Ascending aorta (tissue), 2 donors: ENCODE measurements at regions not wholly inside any gene's neighbourhood (a gene's known extent, or its start where the extent isn't known, plus 50 kb on each side); places are given as distances from the start of the nearest gene placed in this dataset.
"Not testable (repeated sequence)": the region's sequence is repeated elsewhere in the genome, so short reads cannot be mapped to it uniquely, and the experiment has no call there.

ENCODE experiments used
- DNase-seq, 2 donors: peaks; one replicate each; pipeline ENCODE4 v3.0.0-alpha.2; 2019; ENCODE audit warnings: low spot score in 2 of 2
- H3K27ac ChIP-seq, 2 donors: fragments of 200-600 bp; sonication (generic); one replicate each; pipeline ENCODE4 v1.5.1; 2016 to 2017; ENCODE audit warnings: mild to moderate bottlenecking in 1 of 2
- H3K27me3 ChIP-seq: fragments of 200-600 bp; sonication (generic); one replicate; pipeline ENCODE4 v1.5.1; 2017
- H3K36me3 ChIP-seq, 2 donors: fragments of 200-600 bp; sonication (generic); one replicate each; pipeline ENCODE4 v1.5.1; 2016
- H3K4me1 ChIP-seq, 2 donors: fragments of 200-600 bp; sonication (generic); one replicate each; pipeline ENCODE4 v1.5.1; 2016 to 2017; ENCODE audit warnings: mild to moderate bottlenecking in 1 of 2
- H3K4me3 ChIP-seq, 2 donors: fragments of 200-600 bp; sonication (generic); one replicate each; pipeline ENCODE4 v1.5.1; 2016 to 2017; ENCODE audit warnings: mild to moderate bottlenecking in 1 of 2
- H3K9me3 ChIP-seq, 2 donors: fragments of 200-600 bp; sonication (generic); one replicate each; pipeline ENCODE4 v1.5.1; 2016
- CTCF ChIP-seq, 3 experiments: fragments of 200-600 bp in 2 of 3; fragments of 450-650 bp in 1 of 3; sonication (generic) in 2 of 3; IDR thresholded peaks; one replicate each; pipeline ENCODE4 v1.5.1; 2016 to 2019; ENCODE audit warnings: antibody characterized with exemption in 3 of 3, mild to moderate bottlenecking in 1 of 3, moderate library complexity in 1 of 3
- intact Hi-C: fragments of 100-400 bp; cut with DNase I; formaldehyde crosslinking; loops from one replicate; pipeline ENCODE4 v1.15.1; 2023

GRCh38 chr2:84309281-84309680 is 149.8 kb downstream of the SUCLG1 start:
- Histone ChIP-seq H3K36me3 (no peaks in the 10 kb centered on the region), H3K4me1 (no peaks in the 10 kb centered on the region), H3K27me3 (no peaks in the 10 kb centered on the region), H3K9me3 (no peaks in the 10 kb centered on the region), H3K27ac (no peak overlapping the region), H3K4me3 (no peak overlapping the region)
- DNase-seq: no peak
- TF ChIP-seq CTCF (IDR thresholded peaks at IDR 0.05): no peak
- intact Hi-C loops: no loop called here

GRCh38 chr2:84306361-84306760 is 152.7 kb downstream of the SUCLG1 start:
- DNase-seq: no peak
- H3K4me1 ChIP-seq: no peaks in the 10 kb centered on the region
- intact Hi-C loops: no loop called here
- no peaks in the 10 kb centered on the region for H3K36me3 ChIP-seq
- no peaks in the 10 kb centered on the region for H3K9me3 ChIP-seq
- H3K4me3 ChIP-seq: no peak overlapping the region
- no peaks in the 10 kb centered on the region for H3K27me3 ChIP-seq
- no peak for TF ChIP-seq CTCF (IDR thresholded peaks at IDR 0.05)
- no peak overlapping the region for H3K27ac ChIP-seq

GRCh38 chr2:84302513-84303412 is 156.3 kb downstream of the SUCLG1 start:
- no peak for DNase-seq

GRCh38 chr2:84301717-84302116 is 157.4 kb downstream of the SUCLG1 start:
- no peak for TF ChIP-seq CTCF (IDR thresholded peaks at IDR 0.05)

More at GRCh38 chr2:84302513-84303412, 156.3 kb downstream of the SUCLG1 start:
- TF ChIP-seq CTCF (IDR thresholded peaks at IDR 0.05): peak in 1 of 3 experiments; percentile 26
- intact Hi-C loops: no loop called here
- no peak overlapping the region for H3K27ac ChIP-seq
- H3K27me3 ChIP-seq: no peaks in the 10 kb centered on the region
- H3K9me3 ChIP-seq: no peaks in the 10 kb centered on the region
- no peak overlapping the region for H3K4me3 ChIP-seq
- no peaks in the 10 kb centered on the region for H3K36me3 ChIP-seq
- no peaks in the 10 kb centered on the region for H3K4me1 ChIP-seq

GRCh38 chr2:84300696-84301029 is 158.4 kb downstream of the SUCLG1 start:
- Histone ChIP-seq H3K27me3 (no peaks in the 10 kb centered on the region), H3K4me1 (no peaks in the 10 kb centered on the region), H3K36me3 (no peaks in the 10 kb centered on the region), H3K9me3 (no peaks in the 10 kb centered on the region), H3K4me3 (no peak overlapping the region), H3K27ac (no peak overlapping the region)
- no peak for TF ChIP-seq CTCF (IDR thresholded peaks at IDR 0.05)
- intact Hi-C loops: no loop called here
- DNase-seq: no peak

More at GRCh38 chr2:84301717-84302116, 157.4 kb downstream of the SUCLG1 start:
- Histone ChIP-seq H3K4me1 (no peaks in the 10 kb centered on the region), H3K9me3 (no peaks in the 10 kb centered on the region), H3K27me3 (no peaks in the 10 kb centered on the region), H3K27ac (no peak overlapping the region), H3K36me3 (no peaks in the 10 kb centered on the region), H3K4me3 (no peak overlapping the region)
- no peak for DNase-seq
- intact Hi-C loops: no loop called here

- H3K4me1 ChIP-seq, H3K4me3 ChIP-seq, intact Hi-C loops, H3K27ac ChIP-seq, DNase-seq, H3K36me3 ChIP-seq, H3K27me3 ChIP-seq, H3K9me3 ChIP-seq: not testable (repeated sequence)
Measured at GRCh38 chr2:84300001-84300695, 158.9 kb downstream of the SUCLG1 start.
